ENCODE measurements at regions not wholly inside any gene's neighbourhood (a gene's known extent, or its start where the extent isn't known, plus 50 kb on each side); places are given as distances from the start of the nearest gene placed in this dataset.

DNA sequence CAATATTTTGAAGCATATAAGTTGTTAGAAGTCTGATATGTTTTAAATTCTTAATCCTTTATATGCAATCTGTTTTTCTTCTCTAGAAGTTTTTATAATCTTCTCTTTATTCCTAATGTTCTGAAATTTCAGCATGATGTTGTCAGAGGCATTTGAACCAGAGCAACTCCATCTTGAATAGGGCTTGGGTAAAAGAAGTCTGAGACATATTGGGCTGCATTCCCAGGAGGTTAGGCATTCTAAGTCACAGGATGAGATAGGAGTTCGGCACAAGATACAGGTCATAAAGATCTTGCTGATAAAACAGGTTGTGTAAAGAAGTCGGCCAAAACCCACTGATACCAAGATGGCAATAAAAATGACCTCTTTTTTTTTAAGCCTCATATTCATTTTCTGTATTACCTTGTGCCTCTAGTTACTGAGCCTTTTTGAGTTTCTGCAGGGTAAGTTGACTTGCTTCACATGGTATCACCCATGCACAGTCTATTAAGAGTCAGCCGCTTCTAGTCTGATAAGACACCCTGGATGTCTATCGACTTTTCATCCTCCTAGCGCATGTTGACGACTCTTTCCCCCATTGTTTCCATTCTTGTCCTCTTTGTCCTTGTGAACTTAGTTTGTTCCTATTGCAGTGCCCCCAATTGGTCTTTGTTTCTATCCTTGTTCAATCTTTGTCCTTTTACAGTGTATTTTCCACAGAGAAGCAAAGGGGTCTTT lies 80.8 kb upstream of the RNU6-1 start:
- FAIRE-seq: no peak
- no peak overlapping the region for H3K27ac ChIP-seq (ENCODE audit: low read depth in 2 of 2, low read length in 2 of 2)

DNA sequence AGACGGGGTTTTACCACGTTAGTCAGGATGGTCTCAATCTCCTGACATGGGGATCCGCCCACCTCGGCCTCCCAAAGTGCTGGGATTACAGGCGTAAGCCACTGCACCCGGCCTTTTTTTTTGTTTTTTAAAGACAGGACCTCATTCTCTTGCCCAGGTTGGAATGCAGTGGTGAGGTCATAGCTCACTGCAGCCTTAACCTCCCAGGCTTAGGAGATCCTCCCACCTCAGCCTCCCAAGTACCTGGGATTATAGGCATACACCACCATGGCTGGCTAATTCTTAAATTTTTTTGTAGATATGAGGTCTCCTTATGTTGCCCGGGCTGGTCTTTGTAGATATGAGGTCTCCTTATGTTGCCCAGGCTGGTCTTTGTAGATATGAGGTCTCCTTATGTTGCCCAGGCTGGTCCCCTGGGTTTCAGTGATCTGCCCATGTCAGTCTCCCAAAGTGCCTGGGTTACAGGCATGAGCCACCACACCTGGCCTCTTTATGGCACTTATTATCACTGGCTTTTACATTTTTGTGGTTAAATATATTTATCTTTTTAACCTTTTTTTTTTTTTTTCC lies 82.3 kb upstream of the RNU6-1 start:
- Histone ChIP-seq H3K27me3 (ENCODE audit: control insufficient read depth, insufficient read depth, low read length) (no peaks in the 10 kb centered on the region), H3K9ac (ENCODE audit: low read length in 3 of 3) (no peak overlapping the region), H3K36me3 (ENCODE audit: control insufficient read depth in 2 of 3, insufficient read depth in 3 of 3, low read length in 3 of 3) (no peaks in the 10 kb centered on the region), H3K27ac (ENCODE audit: low read depth in 2 of 2, low read length in 2 of 2) (no peak overlapping the region), H3K4me3 (ENCODE audit: low read length in 3 of 3) (no peak overlapping the region), H3K9me3 (ENCODE audit: control insufficient read depth in 2 of 3, insufficient read depth in 1 of 3, low read length in 3 of 3) (peaks cover 0 to 2% (median 0%) of the 10 kb centered on the region in 3 donors), H3K4me1 (ENCODE audit: control insufficient read depth in 2 of 3, insufficient read depth in 2 of 3, low read depth in 1 of 3, low read length in 3 of 3) (no peaks in the 10 kb centered on the region)
- intact Hi-C loops (cut with DNase I): no loop called here
- no peak for TF ChIP-seq CTCF (IDR thresholded peaks at IDR 0.05; ENCODE audit: borderline replicate concordance, extremely low read depth, insufficient read depth)
- FAIRE-seq (no peak), DNase-seq (no peak)

More for the DNA sequence above, 80.8 kb upstream of the RNU6-1 start:
- Histone ChIP-seq H3K4me3 (ENCODE audit: low read length in 3 of 3) (no peak overlapping the region), H3K9ac (ENCODE audit: low read length in 3 of 3) (no peak overlapping the region), H3K36me3 (ENCODE audit: control insufficient read depth in 2 of 3, insufficient read depth in 3 of 3, low read length in 3 of 3) (no peaks in the 10 kb centered on the region), H3K27me3 (ENCODE audit: control insufficient read depth, insufficient read depth, low read length) (no peaks in the 10 kb centered on the region), H3K9me3 (ENCODE audit: control insufficient read depth in 2 of 3, insufficient read depth in 1 of 3, low read length in 3 of 3) (peaks cover 0 to 2% (median 0%) of the 10 kb centered on the region in 3 donors), H3K4me1 (ENCODE audit: control insufficient read depth in 2 of 3, insufficient read depth in 2 of 3, low read depth in 1 of 3, low read length in 3 of 3) (peaks cover 0 to 3% (median 3%) of the 10 kb centered on the region in 3 donors)
- no peak for DNase-seq
- no peak for TF ChIP-seq CTCF (IDR thresholded peaks at IDR 0.05; ENCODE audit: borderline replicate concordance, extremely low read depth, insufficient read depth)
- intact Hi-C loops (cut with DNase I): no loop called here

DNA sequence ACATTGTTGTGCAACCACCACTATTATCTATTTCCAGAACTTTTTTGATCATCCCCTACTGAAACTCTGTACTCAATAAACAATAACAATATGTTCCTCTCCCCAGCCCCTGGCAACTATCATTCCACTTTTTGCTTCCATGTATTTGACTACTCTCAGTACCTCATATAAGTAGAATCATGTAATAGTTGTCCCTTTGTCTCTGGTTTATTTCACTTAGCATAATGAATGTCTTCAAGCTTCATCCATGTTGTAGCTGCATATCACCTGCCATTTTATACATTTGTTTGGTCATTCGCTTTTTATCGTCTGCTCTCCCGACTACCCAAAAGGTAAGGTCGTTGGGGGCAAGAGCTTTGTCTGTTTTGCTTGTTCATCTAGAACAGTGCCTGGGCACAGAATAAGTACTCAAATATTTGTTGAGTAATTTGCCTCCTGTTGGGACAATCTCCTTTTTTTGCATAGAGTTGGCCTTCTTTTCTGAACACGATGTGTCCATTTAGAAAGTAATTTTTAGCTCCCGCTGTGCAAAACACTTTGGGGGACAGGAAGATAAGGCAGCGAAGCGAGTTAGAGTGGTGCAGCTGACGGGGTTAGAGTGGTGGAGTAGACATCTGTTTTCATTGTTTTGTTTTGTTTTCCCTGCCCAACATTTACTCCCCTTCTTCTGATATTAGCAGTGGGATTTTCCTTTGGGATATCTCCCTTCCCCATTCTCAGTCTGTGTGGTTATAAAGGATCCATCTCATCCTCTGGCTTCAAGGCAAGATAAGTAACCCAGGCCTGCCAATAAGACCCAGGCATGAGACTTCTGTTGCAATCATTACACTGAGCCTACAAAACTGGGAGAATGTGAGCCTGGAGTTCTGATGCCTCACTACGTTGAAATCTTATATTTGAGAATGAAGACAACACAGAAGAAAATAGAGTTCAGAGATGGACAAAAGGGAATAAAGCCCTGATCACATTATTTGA lies 83.4 kb upstream of the RNU6-1 start:
- Histone ChIP-seq H3K27me3 (ENCODE audit: control insufficient read depth, insufficient read depth, low read length) (no peaks in the 10 kb centered on the region), H3K4me1 (ENCODE audit: control insufficient read depth in 2 of 3, insufficient read depth in 2 of 3, low read depth in 1 of 3, low read length in 3 of 3) (no peaks in the 10 kb centered on the region), H3K9me3 (ENCODE audit: control insufficient read depth in 2 of 3, insufficient read depth in 1 of 3, low read length in 3 of 3) (peaks cover 0 to 2% (median 0%) of the 10 kb centered on the region in 3 donors), H3K36me3 (ENCODE audit: control insufficient read depth in 2 of 3, insufficient read depth in 3 of 3, low read length in 3 of 3) (no peaks in the 10 kb centered on the region), H3K9ac (ENCODE audit: low read length in 3 of 3) (no peak overlapping the region), H3K4me3 (ENCODE audit: low read length in 3 of 3) (no peak overlapping the region), H3K27ac (ENCODE audit: low read depth in 2 of 2, low read length in 2 of 2) (no peak overlapping the region)
- TF ChIP-seq CTCF (IDR thresholded peaks at IDR 0.05; ENCODE audit: borderline replicate concordance, extremely low read depth, insufficient read depth): no peak
- DNase-seq (no peak), FAIRE-seq (no peak)
- intact Hi-C loops (cut with DNase I): no loop called here
